HL-60 (cell line): ENCODE measurements at regions not wholly inside any gene's neighbourhood (a gene's known extent, or its start where the extent isn't known, plus 50 kb on each side); places are given as distances from the start of the nearest gene placed in this dataset.

Experiments
- TF ChIP-seq, protein P1 (sequence below): IDR thresholded peaks from one replicate; pipeline ENCODE4 v1.5.1; 2011; ENCODE audit warnings: low read length, control low read depth, inconsistent platforms; ENCODE audit not compliant: insufficient read depth
- TF ChIP-seq, protein P2 (sequence below): IDR thresholded peaks from 2 replicates; pipeline ENCODE4 v1.6.1; 2012; ENCODE audit warnings: low read depth; ENCODE audit not compliant: insufficient replicate concordance

DNA sequence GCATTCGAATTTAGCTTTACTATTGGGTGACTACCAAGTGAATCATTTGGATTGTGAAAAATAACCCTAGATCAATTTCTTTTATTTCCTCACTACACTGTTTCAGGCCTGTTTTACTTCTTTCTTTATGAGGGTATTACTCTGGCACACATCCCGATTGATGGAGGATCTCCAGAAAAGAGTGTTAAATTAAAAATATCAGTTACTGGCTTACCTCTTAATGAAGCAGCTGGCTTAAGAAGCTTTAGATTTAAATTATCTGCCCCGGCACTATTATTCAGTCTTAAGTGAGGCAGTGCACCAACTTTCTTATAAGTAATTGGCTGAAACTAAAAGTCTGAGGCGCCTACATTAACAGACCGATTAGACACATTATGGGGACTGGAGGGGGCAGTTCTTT, 1097.4 kb downstream of the TTLL7 start:
- TF ChIP-seq, protein P1, sequence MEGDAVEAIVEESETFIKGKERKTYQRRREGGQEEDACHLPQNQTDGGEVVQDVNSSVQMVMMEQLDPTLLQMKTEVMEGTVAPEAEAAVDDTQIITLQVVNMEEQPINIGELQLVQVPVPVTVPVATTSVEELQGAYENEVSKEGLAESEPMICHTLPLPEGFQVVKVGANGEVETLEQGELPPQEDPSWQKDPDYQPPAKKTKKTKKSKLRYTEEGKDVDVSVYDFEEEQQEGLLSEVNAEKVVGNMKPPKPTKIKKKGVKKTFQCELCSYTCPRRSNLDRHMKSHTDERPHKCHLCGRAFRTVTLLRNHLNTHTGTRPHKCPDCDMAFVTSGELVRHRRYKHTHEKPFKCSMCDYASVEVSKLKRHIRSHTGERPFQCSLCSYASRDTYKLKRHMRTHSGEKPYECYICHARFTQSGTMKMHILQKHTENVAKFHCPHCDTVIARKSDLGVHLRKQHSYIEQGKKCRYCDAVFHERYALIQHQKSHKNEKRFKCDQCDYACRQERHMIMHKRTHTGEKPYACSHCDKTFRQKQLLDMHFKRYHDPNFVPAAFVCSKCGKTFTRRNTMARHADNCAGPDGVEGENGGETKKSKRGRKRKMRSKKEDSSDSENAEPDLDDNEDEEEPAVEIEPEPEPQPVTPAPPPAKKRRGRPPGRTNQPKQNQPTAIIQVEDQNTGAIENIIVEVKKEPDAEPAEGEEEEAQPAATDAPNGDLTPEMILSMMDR: no peak
- TF ChIP-seq, protein P2, sequence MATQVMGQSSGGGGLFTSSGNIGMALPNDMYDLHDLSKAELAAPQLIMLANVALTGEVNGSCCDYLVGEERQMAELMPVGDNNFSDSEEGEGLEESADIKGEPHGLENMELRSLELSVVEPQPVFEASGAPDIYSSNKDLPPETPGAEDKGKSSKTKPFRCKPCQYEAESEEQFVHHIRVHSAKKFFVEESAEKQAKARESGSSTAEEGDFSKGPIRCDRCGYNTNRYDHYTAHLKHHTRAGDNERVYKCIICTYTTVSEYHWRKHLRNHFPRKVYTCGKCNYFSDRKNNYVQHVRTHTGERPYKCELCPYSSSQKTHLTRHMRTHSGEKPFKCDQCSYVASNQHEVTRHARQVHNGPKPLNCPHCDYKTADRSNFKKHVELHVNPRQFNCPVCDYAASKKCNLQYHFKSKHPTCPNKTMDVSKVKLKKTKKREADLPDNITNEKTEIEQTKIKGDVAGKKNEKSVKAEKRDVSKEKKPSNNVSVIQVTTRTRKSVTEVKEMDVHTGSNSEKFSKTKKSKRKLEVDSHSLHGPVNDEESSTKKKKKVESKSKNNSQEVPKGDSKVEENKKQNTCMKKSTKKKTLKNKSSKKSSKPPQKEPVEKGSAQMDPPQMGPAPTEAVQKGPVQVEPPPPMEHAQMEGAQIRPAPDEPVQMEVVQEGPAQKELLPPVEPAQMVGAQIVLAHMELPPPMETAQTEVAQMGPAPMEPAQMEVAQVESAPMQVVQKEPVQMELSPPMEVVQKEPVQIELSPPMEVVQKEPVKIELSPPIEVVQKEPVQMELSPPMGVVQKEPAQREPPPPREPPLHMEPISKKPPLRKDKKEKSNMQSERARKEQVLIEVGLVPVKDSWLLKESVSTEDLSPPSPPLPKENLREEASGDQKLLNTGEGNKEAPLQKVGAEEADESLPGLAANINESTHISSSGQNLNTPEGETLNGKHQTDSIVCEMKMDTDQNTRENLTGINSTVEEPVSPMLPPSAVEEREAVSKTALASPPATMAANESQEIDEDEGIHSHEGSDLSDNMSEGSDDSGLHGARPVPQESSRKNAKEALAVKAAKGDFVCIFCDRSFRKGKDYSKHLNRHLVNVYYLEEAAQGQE: no peak
